ENCODE measurements at regions not wholly inside any gene's neighbourhood (a gene's known extent, or its start where the extent isn't known, plus 50 kb on each side); places are given as distances from the start of the nearest gene placed in this dataset.

- no peak for DNase-seq (ENCODE audit: low read depth, low spot score)
- TF ChIP-seq REST (IDR thresholded peaks at IDR 0.05; ENCODE audit: insufficient read depth in 1 of 2, low read depth in 2 of 2, low read length in 1 of 2): no peak
- TF ChIP-seq CTCF (IDR thresholded peaks at IDR 0.05): peak; percentile 71; the same call in 1 of the 2 replicates
- no peak for TF ChIP-seq SIN3A (IDR thresholded peaks at IDR 0.05; ENCODE audit: borderline replicate concordance, insufficient read depth, low read depth, low read length)
- no peak for TF ChIP-seq POLR2AphosphoS5 (IDR thresholded peaks at IDR 0.05; ENCODE audit: low read depth, low read length)
- no peak for TF ChIP-seq TCF7L2 (IDR thresholded peaks at IDR 0.05; ENCODE audit: low read depth, low read length)
- POLR2A ChIA-PET: no interaction called here
These were observed 151.5 kb upstream of the FAM3C start for GRCh38 chr7:121547544-121548092.

GRCh38 chr7:121546632-121547543, 150.8 kb upstream of the FAM3C start:
- Histone ChIP-seq H3K27ac (ENCODE audit: low read length) (peak overlapping the region; percentile 60), H3K9me3 (ENCODE audit: control insufficient read depth, insufficient read depth, low read depth, low read length) (peaks cover 17% of the 10 kb centered on the region; the same call in 1 of the 2 replicates), H3K27me3 (ENCODE audit: control insufficient read depth, insufficient read depth, low read length) (no peaks in the 10 kb centered on the region), H3K4me1 (ENCODE audit: control insufficient read depth, insufficient read depth, low read length) (peaks cover 7% of the 10 kb centered on the region; the same call in 1 of the 2 replicates), H3K36me3 (ENCODE audit: control insufficient read depth, insufficient read depth, low read length) (no peaks in the 10 kb centered on the region), H3K4me3 (ENCODE audit: low read depth in 2 of 2, low read length in 2 of 2) (no peak overlapping the region)
- TF ChIP-seq SIN3A (IDR thresholded peaks at IDR 0.05; ENCODE audit: borderline replicate concordance, insufficient read depth, low read depth, low read length) (no peak), POLR2AphosphoS5 (IDR thresholded peaks at IDR 0.05; ENCODE audit: low read depth, low read length) (no peak), REST (IDR thresholded peaks at IDR 0.05; ENCODE audit: insufficient read depth in 1 of 2, low read depth in 2 of 2, low read length in 1 of 2) (no peak), CTCF (IDR thresholded peaks at IDR 0.05) (no peak)
- ATAC-seq: no peak
- in situ Hi-C loops (cut with HindIII; ENCODE audit: low pct_unique_long_range_greater_than_20kb, low sequenced_read_pairs): no loop called here
- DNase-seq (ENCODE audit: low read depth, low spot score): no peak
- CTCF ChIA-PET: interaction anchor here (1.1 to 2.5 kb wide), 3 partner anchors 149 to 448 kb away, joined by 3 to 7 read pairs (median 6); no protein-coding TSS in a partner anchor
- BruUV-seq (replicated peaks): no TSS peak
- POLR2A ChIA-PET: no interaction called here
- intact Hi-C loops (cut with micrococcal nuclease; ENCODE audit: unreplicated experiment): loop anchor here (2.0 to 5.0 kb wide), 4 partner anchors 148 to 450 kb away; no protein-coding TSS in a partner anchor

More at GRCh38 chr7:121547544-121548092, 151.5 kb upstream of the FAM3C start:
- in situ Hi-C loops (cut with HindIII; ENCODE audit: low pct_unique_long_range_greater_than_20kb, low sequenced_read_pairs) (no loop called here), intact Hi-C loops (cut with micrococcal nuclease; ENCODE audit: unreplicated experiment) (loop anchor here (2.0 to 5.0 kb wide), 4 partner anchors 149 to 450 kb away; no protein-coding TSS in a partner anchor)
- Histone ChIP-seq H3K27me3 (ENCODE audit: control insufficient read depth, insufficient read depth, low read length) (no peaks in the 10 kb centered on the region), H3K27ac (ENCODE audit: low read length) (no peak overlapping the region), H3K4me1 (ENCODE audit: control insufficient read depth, insufficient read depth, low read length) (peaks cover 7% of the 10 kb centered on the region; the same call in 1 of the 2 replicates), H3K9me3 (ENCODE audit: control insufficient read depth, insufficient read depth, low read depth, low read length) (peaks cover 13% of the 10 kb centered on the region; the same call in 1 of the 2 replicates), H3K36me3 (ENCODE audit: control insufficient read depth, insufficient read depth, low read length) (no peaks in the 10 kb centered on the region), H3K4me3 (ENCODE audit: low read depth in 2 of 2, low read length in 2 of 2) (no peak overlapping the region)
- CTCF ChIA-PET: interaction anchor here (1.1 to 2.5 kb wide), 3 partner anchors 150 to 447 kb away, joined by 3 to 7 read pairs (median 6); no protein-coding TSS in a partner anchor
- BruUV-seq (replicated peaks): no TSS peak
- peak; percentile 82 for ATAC-seq
